Ishikawa (cell line): ENCODE measurements at regions not wholly inside any gene's neighbourhood (a gene's known extent, or its start where the extent isn't known, plus 50 kb on each side); places are given as distances from the start of the nearest gene placed in this dataset.

Experiments
- CEBPB ChIP-seq: IDR thresholded peaks from 2 replicates; pipeline ENCODE4 v1.6.1; 2012
- CREB1 ChIP-seq: IDR thresholded peaks from 2 replicates; pipeline ENCODE4 v1.6.1; 2012; ENCODE audit warnings: low read depth
- EGR1 ChIP-seq: IDR thresholded peaks from 2 replicates; pipeline ENCODE4 v1.6.1; 2012
- EP300 ChIP-seq: IDR thresholded peaks from 2 replicates; pipeline ENCODE4 v1.6.1; 2012; ENCODE audit warnings: borderline replicate concordance
- FOXM1 ChIP-seq: IDR thresholded peaks from 2 replicates; pipeline ENCODE4 v1.6.1; 2012; ENCODE audit warnings: low read depth, borderline replicate concordance
- NFIC ChIP-seq: IDR thresholded peaks from 2 replicates; pipeline ENCODE4 v1.6.1; 2012
- RAD21 ChIP-seq: IDR thresholded peaks from 2 replicates; pipeline ENCODE4 v1.6.1; 2012; ENCODE audit warnings: low read depth
- TAF1 ChIP-seq: IDR thresholded peaks from 2 replicates; pipeline ENCODE4 v1.6.1; 2012; ENCODE audit warnings: low read depth, mild to moderate bottlenecking
- TCF12 ChIP-seq: IDR thresholded peaks from 2 replicates; pipeline ENCODE4 v1.6.1; 2012; ENCODE audit warnings: low read depth
- TEAD4 ChIP-seq: IDR thresholded peaks from 2 replicates; pipeline ENCODE4 v1.6.1; 2012
- YY1 ChIP-seq: IDR thresholded peaks from 2 replicates; pipeline ENCODE4 v1.6.1; 2012; ENCODE audit warnings: low read depth
- ZBTB7A ChIP-seq: IDR thresholded peaks from 2 replicates; pipeline ENCODE4 v1.6.1; 2012; ENCODE audit warnings: low read depth
- TF ChIP-seq, protein P1 (sequence below): IDR thresholded peaks from 2 replicates; pipeline ENCODE4 v1.6.1; 2012; ENCODE audit warnings: low read depth, mild to moderate bottlenecking
- TF ChIP-seq, protein P2 (sequence below): IDR thresholded peaks from 2 replicates; pipeline ENCODE4 v1.6.1; 2012
- TF ChIP-seq, protein P3 (sequence below): IDR thresholded peaks from 2 replicates; pipeline ENCODE4 v1.6.1; 2012

DNA sequence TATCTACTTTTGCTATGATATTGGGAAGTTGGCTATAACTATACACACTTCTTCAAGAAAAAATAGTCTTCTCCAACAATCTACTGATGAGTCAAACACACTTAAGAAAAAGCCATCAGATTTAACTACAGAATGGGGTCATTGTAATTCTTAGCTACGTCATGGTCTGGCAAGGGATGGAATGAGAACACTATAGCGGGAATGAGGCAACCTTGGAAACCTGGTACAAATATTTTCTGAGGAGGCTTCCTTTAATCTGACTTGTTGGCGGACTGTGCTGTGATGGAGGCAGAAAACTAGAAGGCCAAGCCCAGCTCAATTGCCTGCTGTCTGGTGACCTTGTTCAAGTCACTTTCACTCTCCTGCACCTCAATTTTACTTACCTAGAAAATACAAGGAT lies 586.8 kb upstream of the JAG1 start:
- TF ChIP-seq EGR1 (no peak), TAF1 (no peak), EP300 (no peak), TEAD4 (no peak), NFIC (no peak), TCF12 (no peak), CREB1 (no peak), FOXM1 (no peak), CEBPB (no peak), YY1 (no peak), RAD21 (no peak), ZBTB7A (no peak)
- TF ChIP-seq, protein P1, sequence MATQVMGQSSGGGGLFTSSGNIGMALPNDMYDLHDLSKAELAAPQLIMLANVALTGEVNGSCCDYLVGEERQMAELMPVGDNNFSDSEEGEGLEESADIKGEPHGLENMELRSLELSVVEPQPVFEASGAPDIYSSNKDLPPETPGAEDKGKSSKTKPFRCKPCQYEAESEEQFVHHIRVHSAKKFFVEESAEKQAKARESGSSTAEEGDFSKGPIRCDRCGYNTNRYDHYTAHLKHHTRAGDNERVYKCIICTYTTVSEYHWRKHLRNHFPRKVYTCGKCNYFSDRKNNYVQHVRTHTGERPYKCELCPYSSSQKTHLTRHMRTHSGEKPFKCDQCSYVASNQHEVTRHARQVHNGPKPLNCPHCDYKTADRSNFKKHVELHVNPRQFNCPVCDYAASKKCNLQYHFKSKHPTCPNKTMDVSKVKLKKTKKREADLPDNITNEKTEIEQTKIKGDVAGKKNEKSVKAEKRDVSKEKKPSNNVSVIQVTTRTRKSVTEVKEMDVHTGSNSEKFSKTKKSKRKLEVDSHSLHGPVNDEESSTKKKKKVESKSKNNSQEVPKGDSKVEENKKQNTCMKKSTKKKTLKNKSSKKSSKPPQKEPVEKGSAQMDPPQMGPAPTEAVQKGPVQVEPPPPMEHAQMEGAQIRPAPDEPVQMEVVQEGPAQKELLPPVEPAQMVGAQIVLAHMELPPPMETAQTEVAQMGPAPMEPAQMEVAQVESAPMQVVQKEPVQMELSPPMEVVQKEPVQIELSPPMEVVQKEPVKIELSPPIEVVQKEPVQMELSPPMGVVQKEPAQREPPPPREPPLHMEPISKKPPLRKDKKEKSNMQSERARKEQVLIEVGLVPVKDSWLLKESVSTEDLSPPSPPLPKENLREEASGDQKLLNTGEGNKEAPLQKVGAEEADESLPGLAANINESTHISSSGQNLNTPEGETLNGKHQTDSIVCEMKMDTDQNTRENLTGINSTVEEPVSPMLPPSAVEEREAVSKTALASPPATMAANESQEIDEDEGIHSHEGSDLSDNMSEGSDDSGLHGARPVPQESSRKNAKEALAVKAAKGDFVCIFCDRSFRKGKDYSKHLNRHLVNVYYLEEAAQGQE = no peak
- TF ChIP-seq, protein P2, sequence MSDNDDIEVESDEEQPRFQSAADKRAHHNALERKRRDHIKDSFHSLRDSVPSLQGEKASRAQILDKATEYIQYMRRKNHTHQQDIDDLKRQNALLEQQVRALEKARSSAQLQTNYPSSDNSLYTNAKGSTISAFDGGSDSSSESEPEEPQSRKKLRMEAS = no peak
- TF ChIP-seq, protein P3, sequence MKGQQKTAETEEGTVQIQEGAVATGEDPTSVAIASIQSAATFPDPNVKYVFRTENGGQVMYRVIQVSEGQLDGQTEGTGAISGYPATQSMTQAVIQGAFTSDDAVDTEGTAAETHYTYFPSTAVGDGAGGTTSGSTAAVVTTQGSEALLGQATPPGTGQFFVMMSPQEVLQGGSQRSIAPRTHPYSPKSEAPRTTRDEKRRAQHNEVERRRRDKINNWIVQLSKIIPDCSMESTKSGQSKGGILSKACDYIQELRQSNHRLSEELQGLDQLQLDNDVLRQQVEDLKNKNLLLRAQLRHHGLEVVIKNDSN = no peak

DNA sequence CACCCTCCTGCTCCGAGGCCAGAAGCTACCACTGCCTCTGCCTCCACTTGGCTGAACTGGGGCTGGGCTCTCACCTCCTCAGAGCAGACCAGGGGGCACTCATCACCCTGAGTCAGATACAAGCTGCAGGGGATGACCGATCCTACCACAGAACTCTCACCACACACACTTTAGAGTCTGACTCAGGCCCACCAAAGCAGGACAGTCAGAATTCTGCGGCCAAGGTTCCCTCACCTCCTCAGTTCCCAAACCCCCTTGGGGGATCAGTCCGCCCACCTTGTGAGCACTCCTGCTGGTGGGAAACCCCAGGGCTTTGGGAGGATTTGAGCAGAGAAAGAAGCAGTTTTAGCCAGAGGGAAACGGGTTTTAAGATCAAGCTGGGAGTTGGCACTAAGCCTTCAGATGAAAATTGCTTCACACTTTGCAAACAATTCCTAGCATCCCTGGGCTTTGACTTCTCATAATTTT lies 587.8 kb upstream of the JAG1 start:
- TF ChIP-seq, protein P1 = no peak
- no peak for TF ChIP-seq CREB1
- no peak for TF ChIP-seq ZBTB7A
- TF ChIP-seq YY1 = no peak
- TF ChIP-seq CEBPB = no peak
- TF ChIP-seq TEAD4 = no peak
- TF ChIP-seq, protein P3 = no peak
- no peak for TF ChIP-seq TCF12
- TF ChIP-seq FOXM1 = no peak
- TF ChIP-seq RAD21 = no peak
- TF ChIP-seq EGR1 = no peak
- no peak for TF ChIP-seq TAF1

DNA sequence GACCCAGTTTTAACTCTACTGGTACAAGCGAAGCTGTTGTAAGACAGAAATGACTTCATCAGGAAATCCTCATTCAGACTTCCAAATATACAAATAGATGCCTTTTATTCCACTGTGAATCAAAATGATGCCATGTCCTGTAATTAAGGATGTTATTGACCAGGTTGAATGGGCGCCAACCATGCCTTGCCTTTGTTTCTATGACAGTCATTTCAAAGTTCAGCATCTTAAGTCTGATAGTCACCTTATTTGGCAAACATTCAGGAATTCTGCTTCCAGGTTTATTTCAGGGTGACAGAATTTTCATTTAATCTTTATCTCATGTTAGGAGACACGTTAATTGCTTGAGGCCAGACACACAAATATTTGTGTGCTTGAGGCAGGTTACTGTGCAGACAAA lies 592.8 kb upstream of the JAG1 start:
- TF ChIP-seq YY1 (no peak), EGR1 (no peak), TCF12 (no peak), RAD21 (no peak), CREB1 (no peak), FOXM1 (no peak), EP300 (no peak), ZBTB7A (no peak), TAF1 (no peak), NFIC (no peak), CEBPB (no peak), TEAD4 (no peak)
- TF ChIP-seq, protein P1 = no peak
- TF ChIP-seq, protein P3 = no peak

DNA sequence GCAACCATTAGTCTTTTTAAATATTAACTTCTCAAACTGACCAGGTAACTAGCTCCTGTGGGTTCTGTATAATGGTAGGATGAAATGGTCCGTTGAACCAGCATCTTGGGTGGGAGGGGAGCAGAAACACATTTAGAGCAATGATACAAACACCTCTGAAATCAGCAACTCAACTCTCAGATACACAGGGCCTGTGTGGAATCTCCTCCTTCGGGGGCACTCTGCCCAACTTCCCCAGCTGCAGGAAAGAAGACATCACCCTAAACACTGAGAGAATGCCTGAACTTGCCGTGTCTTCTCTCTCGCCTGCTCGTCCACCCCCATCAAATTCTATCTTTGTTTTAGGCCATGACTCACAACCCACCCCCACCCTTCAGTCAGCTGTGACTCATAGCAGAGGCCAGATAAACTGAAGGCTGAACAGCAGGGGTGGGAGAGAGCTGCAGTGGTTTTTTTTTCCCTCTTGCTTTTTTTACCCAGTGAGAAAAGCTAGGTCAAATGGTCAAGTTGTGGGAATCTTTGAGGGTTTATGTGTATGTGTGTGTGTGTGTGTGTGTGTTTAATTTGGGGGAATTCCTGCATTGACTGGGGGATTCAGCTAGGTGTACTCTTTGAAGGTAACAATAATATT lies 593.4 kb upstream of the JAG1 start:
- TF ChIP-seq, protein P3 = no peak
- TF ChIP-seq FOXM1 (peak; percentile 65; the same call in 1 of the 2 replicates), YY1 (no peak), RAD21 (peak; percentile 35), TEAD4 (peak; percentile 32; the same call in 1 of the 2 replicates), EP300 (peak; percentile 82; the same call in 1 of the 2 replicates), TCF12 (peak; percentile 87), NFIC (peak; percentile 51)
- TF ChIP-seq, protein P2 = no peak; the same call in 1 of the 2 replicates
- TF ChIP-seq, protein P1 = no peak
